GM13977 (cell line): ENCODE measurements at regions not wholly inside any gene's neighbourhood (a gene's known extent, or its start where the extent isn't known, plus 50 kb on each side); places are given as distances from the start of the nearest gene placed in this dataset.

ENCODE experiments used
- DNase-seq: peaks from one replicate; pipeline ENCODE4 v3.0.0; 2012; ENCODE audit warnings: low spot score
- CTCF ChIP-seq: IDR thresholded peaks from 2 replicates; pipeline ENCODE4 v1.5.1; 2012; ENCODE audit warnings: mild to moderate bottlenecking, control low read depth; ENCODE audit not compliant: insufficient read depth; ENCODE audit errors: extremely low read depth, missing control alignments
- in situ Hi-C: fragments of 300-500 bp; cut with MboI; formaldehyde crosslinking; loops from one replicate; pipeline ENCODE4 v1.12.0; 2022; ENCODE audit warnings: low sequenced_read_pairs, low pct_unique_long_range_greater_than_20kb, mixed read lengths, inconsistent platforms; ENCODE audit not compliant: unreplicated experiment

GRCh38 chr1:114310695-114311271, 157.1 kb upstream of the SYT6 start:
- TF ChIP-seq CTCF: no peak
- DNase-seq: no peak
- in situ Hi-C loops: no loop called here

GRCh38 chr1:114302821-114303220, 149.2 kb upstream of the SYT6 start:
- TF ChIP-seq CTCF: no peak
- no peak for DNase-seq
- in situ Hi-C loops: no loop called here

- no peak for TF ChIP-seq CTCF
- DNase-seq: no peak
- in situ Hi-C loops: no loop called here
These were observed 145.8 kb upstream of the SYT6 start for GRCh38 chr1:114299331-114299975.

GRCh38 chr1:114298008-114298407, 144.3 kb upstream of the SYT6 start:
- DNase-seq: no peak
- in situ Hi-C loops: no loop called here
- TF ChIP-seq CTCF: no peak

GRCh38 chr1:114296413-114296812, 142.7 kb upstream of the SYT6 start:
- in situ Hi-C loops: no loop called here
- no peak for TF ChIP-seq CTCF
- no peak for DNase-seq

GRCh38 chr1:114295321-114295720, 141.7 kb upstream of the SYT6 start:
- no peak for TF ChIP-seq CTCF
- no peak for DNase-seq
- in situ Hi-C loops: no loop called here
